ENCODE measurements at regions not wholly inside any gene's neighbourhood (a gene's known extent, or its start where the extent isn't known, plus 50 kb on each side); places are given as distances from the start of the nearest gene placed in this dataset.

- TF ChIP-seq CTCF (IDR thresholded peaks at IDR 0.05): no peak
- no peak for TF ChIP-seq POLR2A (IDR thresholded peaks at IDR 0.05)
Observed at GRCh38 chr18:3356614-3357013, 93.4 kb upstream of the TGIF1 start.
